ENCODE measurements at regions not wholly inside any gene's neighbourhood (a gene's known extent, or its start where the extent isn't known, plus 50 kb on each side); places are given as distances from the start of the nearest gene placed in this dataset.

DNA sequence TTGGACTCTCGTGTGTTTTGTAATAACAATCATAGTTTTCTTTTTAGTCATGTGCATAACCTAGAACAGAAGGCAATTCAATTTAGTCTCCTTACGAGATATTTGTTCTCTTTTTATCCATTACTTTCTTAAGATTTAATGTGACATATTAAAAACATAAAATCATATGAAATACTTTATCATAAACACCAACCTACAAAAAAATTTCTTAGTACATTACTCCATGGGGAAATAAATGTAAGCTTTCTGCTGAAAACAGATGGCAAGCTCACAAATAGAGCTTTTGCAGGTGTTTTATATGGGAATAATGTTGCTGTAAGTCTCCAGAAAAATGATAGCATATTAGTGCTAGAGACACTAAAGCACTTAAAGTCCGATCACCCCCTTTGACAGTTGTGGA is 1035.2 kb upstream of the ARRDC3 start:
- TF ChIP-seq, protein P1, sequence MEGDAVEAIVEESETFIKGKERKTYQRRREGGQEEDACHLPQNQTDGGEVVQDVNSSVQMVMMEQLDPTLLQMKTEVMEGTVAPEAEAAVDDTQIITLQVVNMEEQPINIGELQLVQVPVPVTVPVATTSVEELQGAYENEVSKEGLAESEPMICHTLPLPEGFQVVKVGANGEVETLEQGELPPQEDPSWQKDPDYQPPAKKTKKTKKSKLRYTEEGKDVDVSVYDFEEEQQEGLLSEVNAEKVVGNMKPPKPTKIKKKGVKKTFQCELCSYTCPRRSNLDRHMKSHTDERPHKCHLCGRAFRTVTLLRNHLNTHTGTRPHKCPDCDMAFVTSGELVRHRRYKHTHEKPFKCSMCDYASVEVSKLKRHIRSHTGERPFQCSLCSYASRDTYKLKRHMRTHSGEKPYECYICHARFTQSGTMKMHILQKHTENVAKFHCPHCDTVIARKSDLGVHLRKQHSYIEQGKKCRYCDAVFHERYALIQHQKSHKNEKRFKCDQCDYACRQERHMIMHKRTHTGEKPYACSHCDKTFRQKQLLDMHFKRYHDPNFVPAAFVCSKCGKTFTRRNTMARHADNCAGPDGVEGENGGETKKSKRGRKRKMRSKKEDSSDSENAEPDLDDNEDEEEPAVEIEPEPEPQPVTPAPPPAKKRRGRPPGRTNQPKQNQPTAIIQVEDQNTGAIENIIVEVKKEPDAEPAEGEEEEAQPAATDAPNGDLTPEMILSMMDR (IDR thresholded peaks at IDR 0.05) = no peak
- TF ChIP-seq ZFX (IDR thresholded peaks at IDR 0.05; ENCODE audit: borderline replicate concordance) = no peak
